CD4-positive, alpha-beta memory T cell (primary cell): ENCODE measurements at regions not wholly inside any gene's neighbourhood (a gene's known extent, or its start where the extent isn't known, plus 50 kb on each side); places are given as distances from the start of the nearest gene placed in this dataset.

Source experiments
- CTCF ChIA-PET: fragments of 350-600 bp; sonication (Branson Sonifier 250); formaldehyde crosslinking; loops from one replicate; lab custom pipeline; 2021; ENCODE audit warnings: inconsistent platforms; ENCODE audit not compliant: partially characterized antibody; lab: Charles Lee
- POLR2A ChIA-PET: fragments of 350-600 bp; sonication (Branson Sonifier 250); formaldehyde crosslinking; loops from one replicate; lab custom pipeline; 2021; ENCODE audit not compliant: partially characterized antibody; lab: Charles Lee
- DNase-seq, 5 donors: peaks; one replicate each; pipeline versions ENCODE4 v3.0.0 to v3.0.0-alpha.2; 2020 to 2022; ENCODE audit warnings: mixed read lengths in 1 of 5
- H3K27ac ChIP-seq: one replicate; pipeline ENCODE4 v1.7.0; 2013; ENCODE audit warnings: low read depth, low read length
- H3K27me3 ChIP-seq: 2 replicates; pipeline ENCODE4 v1.7.0; 2013; ENCODE audit warnings: mild to moderate bottlenecking, low read length, moderate library complexity; ENCODE audit not compliant: insufficient read depth
- H3K36me3 ChIP-seq: 2 replicates; pipeline ENCODE4 v1.7.0; 2013; ENCODE audit warnings: mild to moderate bottlenecking, low read length, moderate library complexity; ENCODE audit not compliant: insufficient read depth
- H3K4me1 ChIP-seq: 2 replicates; pipeline ENCODE4 v1.7.0; 2013; ENCODE audit warnings: mild to moderate bottlenecking, low read length, moderate library complexity; ENCODE audit not compliant: insufficient read depth
- H3K4me3 ChIP-seq, 2 donors: one replicate each; pipeline ENCODE4 v1.7.0; 2013; ENCODE audit warnings: low read length in 2 of 2, mild to moderate bottlenecking in 1 of 2
- H3K9me3 ChIP-seq, 2 donors: one replicate each; pipeline ENCODE4 v1.7.0; 2013; ENCODE audit warnings: low read length in 2 of 2, control low read depth in 1 of 2; ENCODE audit not compliant: control insufficient read depth in 1 of 2
- H3K27ac Mint-ChIP-seq, 7 donors: one replicate each; pipeline ENCODE4 v1.8.0; 2020 to 2021; ENCODE audit warnings: mixed read lengths in 7 of 7, mild to moderate bottlenecking in 6 of 7, inconsistent platforms in 3 of 7, moderate library complexity in 3 of 7
- H3K27me3 Mint-ChIP-seq, 2 donors: one replicate each; pipeline ENCODE4 v1.8.0; 2020 to 2021; ENCODE audit warnings: mixed read lengths in 2 of 2
- H3K36me3 Mint-ChIP-seq, 2 donors: one replicate each; pipeline ENCODE4 v1.8.0; 2020 to 2021; ENCODE audit warnings: mixed read lengths in 2 of 2, inconsistent platforms in 1 of 2, mild to moderate bottlenecking in 1 of 2
- H3K4me1 Mint-ChIP-seq, 4 donors: one replicate each; pipeline ENCODE4 v1.8.0; 2020 to 2021; ENCODE audit warnings: mixed read lengths in 4 of 4, mild to moderate bottlenecking in 1 of 4
- H3K4me3 Mint-ChIP-seq, 8 donors: one replicate each; pipeline ENCODE4 v1.8.0; 2020 to 2021; ENCODE audit warnings: mixed read lengths in 8 of 8, mild to moderate bottlenecking in 7 of 8, moderate library complexity in 6 of 8, inconsistent platforms in 3 of 8
- H3K9me3 Mint-ChIP-seq, 8 donors: one replicate each; pipeline ENCODE4 v1.8.0; 2020 to 2021; ENCODE audit warnings: mixed read lengths in 8 of 8, mild to moderate bottlenecking in 5 of 8, inconsistent platforms in 3 of 8, moderate library complexity in 1 of 8
- intact Hi-C: fragments of 100-400 bp; cut with micrococcal nuclease; formaldehyde crosslinking; loops from one replicate; pipeline ENCODE4 v1.15.1; 2023

- Mint-ChIP-seq H3K27ac (no peak overlapping the region), H3K9me3 (peaks cover 0 to 3% (median 0%) of the 10 kb centered on the region in 8 donors), H3K4me1 (no peaks in the 10 kb centered on the region), H3K27me3 (peaks cover 0 to 1% of the 10 kb centered on the region in 2 donors), H3K36me3 (no peaks in the 10 kb centered on the region), H3K4me3 (no peak overlapping the region)
- H3K27ac ChIP-seq: no peak overlapping the region
- no peaks in the 10 kb centered on the region for H3K4me1 ChIP-seq
- H3K36me3 ChIP-seq: no peaks in the 10 kb centered on the region
- no peak for DNase-seq
- no peaks in the 10 kb centered on the region for H3K27me3 ChIP-seq
- POLR2A ChIA-PET: no interaction called here
- no peak overlapping the region for H3K4me3 ChIP-seq
- no peaks in the 10 kb centered on the region for H3K9me3 ChIP-seq
- CTCF ChIA-PET: no interaction called here
- intact Hi-C loops: no loop called here
These were observed 627.3 kb upstream of the KIRREL3 start for GRCh38 chr11:127627629-127628457.

- Histone ChIP-seq H3K4me3 (no peak overlapping the region), H3K27me3 (no peaks in the 10 kb centered on the region), H3K9me3 (no peaks in the 10 kb centered on the region), H3K4me1 (no peaks in the 10 kb centered on the region), H3K27ac (no peak overlapping the region), H3K36me3 (no peaks in the 10 kb centered on the region)
- Mint-ChIP-seq H3K4me3 (no peak overlapping the region), H3K27ac (no peak overlapping the region), H3K36me3 (no peaks in the 10 kb centered on the region), H3K9me3 (peaks cover 0 to 3% (median 0%) of the 10 kb centered on the region in 8 donors), H3K27me3 (peaks cover 0 to 1% of the 10 kb centered on the region in 2 donors), H3K4me1 (no peaks in the 10 kb centered on the region)
- CTCF ChIA-PET: no interaction called here
- POLR2A ChIA-PET: no interaction called here
- intact Hi-C loops: no loop called here
- no peak for DNase-seq
These were observed 626.6 kb upstream of the KIRREL3 start for GRCh38 chr11:127627204-127627603.

- Histone ChIP-seq H3K36me3 (no peaks in the 10 kb centered on the region), H3K27me3 (no peaks in the 10 kb centered on the region), H3K9me3 (no peaks in the 10 kb centered on the region), H3K4me1 (no peaks in the 10 kb centered on the region), H3K27ac (no peak overlapping the region), H3K4me3 (no peak overlapping the region)
- H3K4me1 Mint-ChIP-seq: peaks cover 0 to 2% (median 0%) of the 10 kb centered on the region in 4 donors
- no peaks in the 10 kb centered on the region for H3K36me3 Mint-ChIP-seq
- ChIA-PET POLR2A (no interaction called here), CTCF (no interaction called here)
- peaks cover 0 to 1% of the 10 kb centered on the region in 2 donors for H3K27me3 Mint-ChIP-seq
- no peak for DNase-seq
- H3K4me3 Mint-ChIP-seq: no peak overlapping the region
- intact Hi-C loops: no loop called here
- H3K9me3 Mint-ChIP-seq: peaks cover 0 to 3% (median 0%) of the 10 kb centered on the region in 8 donors
- no peak overlapping the region for H3K27ac Mint-ChIP-seq
These were observed 624.8 kb upstream of the KIRREL3 start for GRCh38 chr11:127625402-127625801.

- CTCF ChIA-PET: no interaction called here
- H3K9me3 Mint-ChIP-seq: peaks cover 0 to 3% (median 0%) of the 10 kb centered on the region in 8 donors
These were observed 623.8 kb upstream of the KIRREL3 start for GRCh38 chr11:127624306-127624856.

GRCh38 chr11:127622686-127623085, 622.1 kb upstream of the KIRREL3 start:
- no peaks in the 10 kb centered on the region for H3K27me3 ChIP-seq
- H3K4me3 ChIP-seq: no peak overlapping the region
- Mint-ChIP-seq H3K27ac (no peak overlapping the region), H3K27me3 (no peaks in the 10 kb centered on the region), H3K4me1 (peaks cover 0 to 2% (median 0%) of the 10 kb centered on the region in 4 donors), H3K9me3 (peaks cover 0 to 4% (median under 1%) of the 10 kb centered on the region in 8 donors), H3K36me3 (no peaks in the 10 kb centered on the region), H3K4me3 (no peak overlapping the region)
- intact Hi-C loops: no loop called here
- ChIA-PET CTCF (no interaction called here), POLR2A (no interaction called here)
- H3K9me3 ChIP-seq: no peaks in the 10 kb centered on the region
- no peak for DNase-seq
- H3K36me3 ChIP-seq: no peaks in the 10 kb centered on the region
- H3K27ac ChIP-seq: no peak overlapping the region
- H3K4me1 ChIP-seq: no peaks in the 10 kb centered on the region

More at GRCh38 chr11:127624306-127624856, 623.8 kb upstream of the KIRREL3 start:
- H3K4me1 Mint-ChIP-seq: peaks cover 0 to 2% (median 0%) of the 10 kb centered on the region in 4 donors
- H3K4me3 Mint-ChIP-seq: no peak overlapping the region
- intact Hi-C loops: no loop called here
- Histone ChIP-seq H3K27me3 (no peaks in the 10 kb centered on the region), H3K4me3 (no peak overlapping the region), H3K9me3 (no peaks in the 10 kb centered on the region), H3K27ac (no peak overlapping the region), H3K36me3 (no peaks in the 10 kb centered on the region), H3K4me1 (no peaks in the 10 kb centered on the region)
- no peak overlapping the region for H3K27ac Mint-ChIP-seq
- DNase-seq: no peak
- H3K36me3 Mint-ChIP-seq: no peaks in the 10 kb centered on the region
- POLR2A ChIA-PET: no interaction called here
- H3K27me3 Mint-ChIP-seq: no peaks in the 10 kb centered on the region

GRCh38 chr11:127620671-127621070, 620.1 kb upstream of the KIRREL3 start:
- Mint-ChIP-seq H3K9me3 (peaks cover 0 to 4% (median 0%) of the 10 kb centered on the region in 8 donors), H3K27me3 (peaks cover 0 to 1% of the 10 kb centered on the region in 2 donors), H3K27ac (no peak overlapping the region), H3K4me1 (peaks cover 0 to 2% (median 0%) of the 10 kb centered on the region in 4 donors), H3K4me3 (no peak overlapping the region), H3K36me3 (no peaks in the 10 kb centered on the region)
- DNase-seq: no peak
- ChIA-PET CTCF (no interaction called here), POLR2A (no interaction called here)
- no peak overlapping the region for H3K4me3 ChIP-seq
- no peak overlapping the region for H3K27ac ChIP-seq
- H3K27me3 ChIP-seq: no peaks in the 10 kb centered on the region
- no peaks in the 10 kb centered on the region for H3K36me3 ChIP-seq
- H3K9me3 ChIP-seq: no peaks in the 10 kb centered on the region
- intact Hi-C loops: no loop called here
- H3K4me1 ChIP-seq: no peaks in the 10 kb centered on the region

GRCh38 chr11:127619946-127620345, 619.4 kb upstream of the KIRREL3 start:
- no peaks in the 10 kb centered on the region for H3K36me3 ChIP-seq
- H3K27me3 Mint-ChIP-seq: peaks cover 0 to 1% of the 10 kb centered on the region in 2 donors

More at GRCh38 chr11:127619946-127620345, 619.4 kb upstream of the KIRREL3 start:
- Mint-ChIP-seq H3K9me3 (peaks cover 0 to 4% (median 0%) of the 10 kb centered on the region in 8 donors), H3K4me3 (no peak overlapping the region), H3K27ac (no peak overlapping the region), H3K4me1 (peaks cover 0 to 2% (median 0%) of the 10 kb centered on the region in 4 donors), H3K36me3 (no peaks in the 10 kb centered on the region)
- ChIA-PET CTCF (no interaction called here), POLR2A (no interaction called here)
- H3K9me3 ChIP-seq: no peaks in the 10 kb centered on the region
- DNase-seq: no peak
- no peak overlapping the region for H3K27ac ChIP-seq
- H3K27me3 ChIP-seq: no peaks in the 10 kb centered on the region
- intact Hi-C loops: no loop called here
- no peak overlapping the region for H3K4me3 ChIP-seq
- no peaks in the 10 kb centered on the region for H3K4me1 ChIP-seq
